WTC11 (cell line): ENCODE measurements at regions not wholly inside any gene's neighbourhood (a gene's known extent, or its start where the extent isn't known, plus 50 kb on each side); places are given as distances from the start of the nearest gene placed in this dataset.

Experiments used
- CBFB ChIP-seq: sonication (generic); formaldehyde crosslinking; IDR thresholded peaks from 2 replicates; pipeline ENCODE4 v1.8.1; 2022; ENCODE audit warnings: mild to moderate bottlenecking, low read depth, missing genetic modification reagents
- SP1 ChIP-seq: sonication (generic); formaldehyde crosslinking; conservative IDR thresholded peaks from 2 replicates; pipeline ENCODE4 v1.8.1; 2022; ENCODE audit warnings: missing genetic modification reagents
- TF ChIP-seq, protein P1 (sequence below): sonication (generic); formaldehyde crosslinking; IDR thresholded peaks from 2 replicates; pipeline ENCODE4 v1.8.1; 2023; ENCODE audit warnings: mild to moderate bottlenecking, missing genetic modification reagents, borderline replicate concordance
- TF ChIP-seq, protein P2 (sequence below): fragments of 200-600 bp; IDR thresholded peaks from 2 replicates; pipeline ENCODE4 v1.8.0; 2022; ENCODE audit warnings: antibody characterized with exemption

DNA sequence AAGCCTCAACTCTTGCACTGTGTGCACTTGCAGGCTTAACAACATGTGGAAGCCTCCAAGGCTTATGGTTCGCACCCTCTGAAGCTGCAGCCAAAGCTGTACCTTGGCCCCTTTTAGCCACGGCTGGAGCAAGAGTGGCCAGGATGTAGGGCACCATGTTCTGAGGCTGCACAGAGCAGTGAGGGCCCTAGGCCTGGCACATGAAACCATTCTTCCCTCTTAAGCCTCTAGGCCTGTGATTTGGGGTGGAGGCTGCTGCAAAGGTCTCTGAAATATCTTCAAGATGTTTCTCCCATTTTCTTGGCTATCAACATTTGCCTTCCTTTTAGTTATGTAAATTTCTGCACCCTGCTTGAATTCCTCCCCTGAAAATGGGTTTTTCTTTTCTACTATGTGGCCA lies 161.9 kb upstream of the SPATS2L start:
- TF ChIP-seq CBFB (CRISPR knock-in tag) (no peak), SP1 (no peak)
- TF ChIP-seq, protein P1, sequence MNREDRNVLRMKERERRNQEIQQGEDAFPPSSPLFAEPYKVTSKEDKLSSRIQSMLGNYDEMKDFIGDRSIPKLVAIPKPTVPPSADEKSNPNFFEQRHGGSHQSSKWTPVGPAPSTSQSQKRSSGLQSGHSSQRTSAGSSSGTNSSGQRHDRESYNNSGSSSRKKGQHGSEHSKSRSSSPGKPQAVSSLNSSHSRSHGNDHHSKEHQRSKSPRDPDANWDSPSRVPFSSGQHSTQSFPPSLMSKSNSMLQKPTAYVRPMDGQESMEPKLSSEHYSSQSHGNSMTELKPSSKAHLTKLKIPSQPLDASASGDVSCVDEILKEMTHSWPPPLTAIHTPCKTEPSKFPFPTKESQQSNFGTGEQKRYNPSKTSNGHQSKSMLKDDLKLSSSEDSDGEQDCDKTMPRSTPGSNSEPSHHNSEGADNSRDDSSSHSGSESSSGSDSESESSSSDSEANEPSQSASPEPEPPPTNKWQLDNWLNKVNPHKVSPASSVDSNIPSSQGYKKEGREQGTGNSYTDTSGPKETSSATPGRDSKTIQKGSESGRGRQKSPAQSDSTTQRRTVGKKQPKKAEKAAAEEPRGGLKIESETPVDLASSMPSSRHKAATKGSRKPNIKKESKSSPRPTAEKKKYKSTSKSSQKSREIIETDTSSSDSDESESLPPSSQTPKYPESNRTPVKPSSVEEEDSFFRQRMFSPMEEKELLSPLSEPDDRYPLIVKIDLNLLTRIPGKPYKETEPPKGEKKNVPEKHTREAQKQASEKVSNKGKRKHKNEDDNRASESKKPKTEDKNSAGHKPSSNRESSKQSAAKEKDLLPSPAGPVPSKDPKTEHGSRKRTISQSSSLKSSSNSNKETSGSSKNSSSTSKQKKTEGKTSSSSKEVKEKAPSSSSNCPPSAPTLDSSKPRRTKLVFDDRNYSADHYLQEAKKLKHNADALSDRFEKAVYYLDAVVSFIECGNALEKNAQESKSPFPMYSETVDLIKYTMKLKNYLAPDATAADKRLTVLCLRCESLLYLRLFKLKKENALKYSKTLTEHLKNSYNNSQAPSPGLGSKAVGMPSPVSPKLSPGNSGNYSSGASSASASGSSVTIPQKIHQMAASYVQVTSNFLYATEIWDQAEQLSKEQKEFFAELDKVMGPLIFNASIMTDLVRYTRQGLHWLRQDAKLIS, result no peak
- TF ChIP-seq, protein P2, sequence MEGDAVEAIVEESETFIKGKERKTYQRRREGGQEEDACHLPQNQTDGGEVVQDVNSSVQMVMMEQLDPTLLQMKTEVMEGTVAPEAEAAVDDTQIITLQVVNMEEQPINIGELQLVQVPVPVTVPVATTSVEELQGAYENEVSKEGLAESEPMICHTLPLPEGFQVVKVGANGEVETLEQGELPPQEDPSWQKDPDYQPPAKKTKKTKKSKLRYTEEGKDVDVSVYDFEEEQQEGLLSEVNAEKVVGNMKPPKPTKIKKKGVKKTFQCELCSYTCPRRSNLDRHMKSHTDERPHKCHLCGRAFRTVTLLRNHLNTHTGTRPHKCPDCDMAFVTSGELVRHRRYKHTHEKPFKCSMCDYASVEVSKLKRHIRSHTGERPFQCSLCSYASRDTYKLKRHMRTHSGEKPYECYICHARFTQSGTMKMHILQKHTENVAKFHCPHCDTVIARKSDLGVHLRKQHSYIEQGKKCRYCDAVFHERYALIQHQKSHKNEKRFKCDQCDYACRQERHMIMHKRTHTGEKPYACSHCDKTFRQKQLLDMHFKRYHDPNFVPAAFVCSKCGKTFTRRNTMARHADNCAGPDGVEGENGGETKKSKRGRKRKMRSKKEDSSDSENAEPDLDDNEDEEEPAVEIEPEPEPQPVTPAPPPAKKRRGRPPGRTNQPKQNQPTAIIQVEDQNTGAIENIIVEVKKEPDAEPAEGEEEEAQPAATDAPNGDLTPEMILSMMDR, result no peak
